ENCODE measurements at regions not wholly inside any gene's neighbourhood (a gene's known extent, or its start where the extent isn't known, plus 50 kb on each side); places are given as distances from the start of the nearest gene placed in this dataset.

DNA sequence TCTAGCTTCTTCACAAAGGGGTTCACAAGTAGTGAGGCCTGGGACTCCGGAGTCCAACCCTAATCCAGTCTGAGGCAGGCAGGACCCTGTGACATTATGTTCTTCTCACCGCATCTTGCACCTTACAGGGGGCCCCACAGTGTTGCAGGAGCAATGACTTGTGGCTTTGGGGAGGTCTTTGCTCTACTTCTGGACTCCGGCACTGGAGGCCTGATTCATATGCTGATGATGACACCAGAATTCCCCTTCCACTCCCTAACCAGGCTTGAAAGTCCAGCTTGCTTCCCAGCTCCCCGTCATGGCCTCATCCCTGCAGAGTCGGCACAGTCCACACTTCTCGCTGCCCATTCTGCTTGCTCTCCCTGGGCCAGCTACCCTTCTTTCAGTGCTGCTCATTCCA lies 96.3 kb upstream of the SLC44A3 start:
- TF ChIP-seq, protein P1, sequence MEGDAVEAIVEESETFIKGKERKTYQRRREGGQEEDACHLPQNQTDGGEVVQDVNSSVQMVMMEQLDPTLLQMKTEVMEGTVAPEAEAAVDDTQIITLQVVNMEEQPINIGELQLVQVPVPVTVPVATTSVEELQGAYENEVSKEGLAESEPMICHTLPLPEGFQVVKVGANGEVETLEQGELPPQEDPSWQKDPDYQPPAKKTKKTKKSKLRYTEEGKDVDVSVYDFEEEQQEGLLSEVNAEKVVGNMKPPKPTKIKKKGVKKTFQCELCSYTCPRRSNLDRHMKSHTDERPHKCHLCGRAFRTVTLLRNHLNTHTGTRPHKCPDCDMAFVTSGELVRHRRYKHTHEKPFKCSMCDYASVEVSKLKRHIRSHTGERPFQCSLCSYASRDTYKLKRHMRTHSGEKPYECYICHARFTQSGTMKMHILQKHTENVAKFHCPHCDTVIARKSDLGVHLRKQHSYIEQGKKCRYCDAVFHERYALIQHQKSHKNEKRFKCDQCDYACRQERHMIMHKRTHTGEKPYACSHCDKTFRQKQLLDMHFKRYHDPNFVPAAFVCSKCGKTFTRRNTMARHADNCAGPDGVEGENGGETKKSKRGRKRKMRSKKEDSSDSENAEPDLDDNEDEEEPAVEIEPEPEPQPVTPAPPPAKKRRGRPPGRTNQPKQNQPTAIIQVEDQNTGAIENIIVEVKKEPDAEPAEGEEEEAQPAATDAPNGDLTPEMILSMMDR (IDR thresholded peaks at IDR 0.05), result no peak
- no peak for TF ChIP-seq POLR2A (IDR thresholded peaks at IDR 0.05)

Measured in testis (tissue), 2 donors.